ENCODE measurements at regions not wholly inside any gene's neighbourhood (a gene's known extent, or its start where the extent isn't known, plus 50 kb on each side); places are given as distances from the start of the nearest gene placed in this dataset.

DNA sequence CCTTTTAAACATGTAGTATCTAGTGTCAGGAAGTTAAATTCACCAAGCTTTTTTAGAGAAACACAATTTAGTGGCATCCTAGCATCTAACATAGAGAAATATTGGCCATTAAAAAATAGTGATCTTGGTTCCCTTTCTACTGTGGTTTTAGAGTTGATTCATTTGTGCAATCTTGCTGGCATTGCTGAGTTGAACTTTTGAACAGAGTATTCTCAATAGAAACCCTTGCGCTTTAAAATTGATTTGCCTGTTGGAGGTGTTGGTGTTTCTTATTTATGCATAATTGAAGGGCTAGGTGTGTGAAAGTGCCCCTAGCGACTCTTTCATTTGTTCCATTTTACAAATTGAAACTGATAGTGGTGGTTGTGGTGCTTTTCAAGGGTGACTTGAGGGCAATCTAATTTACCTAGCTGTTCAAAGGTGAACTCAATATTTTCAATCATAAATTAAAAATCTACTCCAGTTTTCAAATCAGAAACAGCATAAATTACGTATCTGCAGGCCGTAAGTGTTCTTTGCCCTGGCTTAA, 73.0 kb upstream of the MPDZ start:
- ChIA-PET CTCF (interaction anchor here (0.5 to 2.0 kb wide), 31 partner anchors 8 to 1579 kb away, joined by 3 to 11 read pairs (median 4); partner anchors contain the start of gene MPDZ), POLR2A (no interaction called here)
- H3K9me3 ChIP-seq (ENCODE audit: control insufficient read depth, insufficient read depth, low read depth, low read length): no peaks in the 10 kb centered on the region
- no peaks in the 10 kb centered on the region for H3K36me3 ChIP-seq (ENCODE audit: control insufficient read depth in 2 of 2, insufficient read depth in 1 of 2, low read length in 2 of 2)
- no peak for TF ChIP-seq ZNF654 (tag by site-specific recombination; IDR thresholded peaks at IDR 0.05; ENCODE audit: low read depth)
- TF ChIP-seq, protein P1, sequence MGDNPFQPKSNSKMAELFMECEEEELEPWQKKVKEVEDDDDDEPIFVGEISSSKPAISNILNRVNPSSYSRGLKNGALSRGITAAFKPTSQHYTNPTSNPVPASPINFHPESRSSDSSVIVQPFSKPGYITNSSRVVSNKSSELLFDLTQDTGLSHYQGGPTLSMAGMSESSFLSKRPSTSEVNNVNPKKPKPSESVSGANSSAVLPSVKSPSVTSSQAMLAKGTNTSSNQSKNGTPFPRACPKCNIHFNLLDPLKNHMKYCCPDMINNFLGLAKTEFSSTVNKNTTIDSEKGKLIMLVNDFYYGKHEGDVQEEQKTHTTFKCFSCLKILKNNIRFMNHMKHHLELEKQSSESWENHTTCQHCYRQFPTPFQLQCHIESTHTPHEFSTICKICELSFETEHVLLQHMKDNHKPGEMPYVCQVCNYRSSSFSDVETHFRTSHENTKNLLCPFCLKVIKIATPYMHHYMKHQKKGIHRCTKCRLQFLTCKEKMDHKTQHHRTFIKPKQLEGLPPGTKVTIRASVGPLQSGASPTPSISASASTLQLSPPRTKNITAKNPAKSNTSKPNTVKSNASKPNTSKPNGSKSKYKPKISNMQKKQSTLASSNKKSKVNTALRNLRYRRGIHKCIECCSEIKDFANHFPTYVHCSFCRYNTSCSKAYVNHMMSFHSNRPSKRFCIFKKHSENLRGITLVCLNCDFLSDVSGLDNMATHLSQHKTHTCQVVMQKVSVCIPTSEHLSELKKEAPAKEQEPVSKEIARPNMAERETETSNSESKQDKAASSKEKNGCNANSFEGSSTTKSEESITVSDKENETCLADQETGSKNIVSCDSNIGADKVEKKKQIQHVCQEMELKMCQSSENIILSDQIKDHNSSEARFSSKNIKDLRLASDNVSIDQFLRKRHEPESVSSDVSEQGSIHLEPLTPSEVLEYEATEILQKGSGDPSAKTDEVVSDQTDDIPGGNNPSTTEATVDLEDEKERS (tag by site-specific recombination; IDR thresholded peaks at IDR 0.05): no peak
- TF ChIP-seq ZBTB7A (tag by site-specific recombination; IDR thresholded peaks at IDR 0.05; ENCODE audit: low read depth): no peak
- TF ChIP-seq, protein P2, sequence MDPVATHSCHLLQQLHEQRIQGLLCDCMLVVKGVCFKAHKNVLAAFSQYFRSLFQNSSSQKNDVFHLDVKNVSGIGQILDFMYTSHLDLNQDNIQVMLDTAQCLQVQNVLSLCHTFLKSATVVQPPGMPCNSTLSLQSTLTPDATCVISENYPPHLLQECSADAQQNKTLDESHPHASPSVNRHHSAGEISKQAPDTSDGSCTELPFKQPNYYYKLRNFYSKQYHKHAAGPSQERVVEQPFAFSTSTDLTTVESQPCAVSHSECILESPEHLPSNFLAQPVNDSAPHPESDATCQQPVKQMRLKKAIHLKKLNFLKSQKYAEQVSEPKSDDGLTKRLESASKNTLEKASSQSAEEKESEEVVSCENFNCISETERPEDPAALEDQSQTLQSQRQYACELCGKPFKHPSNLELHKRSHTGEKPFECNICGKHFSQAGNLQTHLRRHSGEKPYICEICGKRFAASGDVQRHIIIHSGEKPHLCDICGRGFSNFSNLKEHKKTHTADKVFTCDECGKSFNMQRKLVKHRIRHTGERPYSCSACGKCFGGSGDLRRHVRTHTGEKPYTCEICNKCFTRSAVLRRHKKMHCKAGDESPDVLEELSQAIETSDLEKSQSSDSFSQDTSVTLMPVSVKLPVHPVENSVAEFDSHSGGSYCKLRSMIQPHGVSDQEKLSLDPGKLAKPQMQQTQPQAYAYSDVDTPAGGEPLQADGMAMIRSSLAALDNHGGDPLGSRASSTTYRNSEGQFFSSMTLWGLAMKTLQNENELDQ (tag by site-specific recombination; IDR thresholded peaks at IDR 0.05; ENCODE audit: low read depth): no peak
- TF ChIP-seq, protein P3, sequence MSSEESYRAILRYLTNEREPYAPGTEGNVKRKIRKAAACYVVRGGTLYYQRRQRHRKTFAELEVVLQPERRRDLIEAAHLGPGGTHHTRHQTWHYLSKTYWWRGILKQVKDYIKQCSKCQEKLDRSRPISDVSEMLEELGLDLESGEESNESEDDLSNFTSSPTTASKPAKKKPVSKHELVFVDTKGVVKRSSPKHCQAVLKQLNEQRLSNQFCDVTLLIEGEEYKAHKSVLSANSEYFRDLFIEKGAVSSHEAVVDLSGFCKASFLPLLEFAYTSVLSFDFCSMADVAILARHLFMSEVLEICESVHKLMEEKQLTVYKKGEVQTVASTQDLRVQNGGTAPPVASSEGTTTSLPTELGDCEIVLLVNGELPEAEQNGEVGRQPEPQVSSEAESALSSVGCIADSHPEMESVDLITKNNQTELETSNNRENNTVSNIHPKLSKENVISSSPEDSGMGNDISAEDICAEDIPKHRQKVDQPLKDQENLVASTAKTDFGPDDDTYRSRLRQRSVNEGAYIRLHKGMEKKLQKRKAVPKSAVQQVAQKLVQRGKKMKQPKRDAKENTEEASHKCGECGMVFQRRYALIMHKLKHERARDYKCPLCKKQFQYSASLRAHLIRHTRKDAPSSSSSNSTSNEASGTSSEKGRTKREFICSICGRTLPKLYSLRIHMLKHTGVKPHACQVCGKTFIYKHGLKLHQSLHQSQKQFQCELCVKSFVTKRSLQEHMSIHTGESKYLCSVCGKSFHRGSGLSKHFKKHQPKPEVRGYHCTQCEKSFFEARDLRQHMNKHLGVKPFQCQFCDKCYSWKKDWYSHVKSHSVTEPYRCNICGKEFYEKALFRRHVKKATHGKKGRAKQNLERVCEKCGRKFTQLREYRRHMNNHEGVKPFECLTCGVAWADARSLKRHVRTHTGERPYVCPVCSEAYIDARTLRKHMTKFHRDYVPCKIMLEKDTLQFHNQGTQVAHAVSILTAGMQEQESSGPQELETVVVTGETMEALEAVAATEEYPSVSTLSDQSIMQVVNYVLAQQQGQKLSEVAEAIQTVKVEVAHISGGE (tag by site-specific recombination; conservative IDR thresholded peaks at IDR 0.05; ENCODE audit: low read depth): no peak
- no peak for TF ChIP-seq OVOL3 (tag by site-specific recombination; IDR thresholded peaks at IDR 0.05)
- no peak for TF ChIP-seq ZBTB20 (tag by site-specific recombination; IDR thresholded peaks at IDR 0.05)
- no peak for TF ChIP-seq ZNF302 (tag by site-specific recombination; IDR thresholded peaks at IDR 0.05; ENCODE audit: low read depth)
- no peak for TF ChIP-seq ZBTB8A (tag by site-specific recombination; IDR thresholded peaks at IDR 0.05)
- TF ChIP-seq TCF7L2 (IDR thresholded peaks at IDR 0.05; ENCODE audit: borderline replicate concordance, low read depth, low read length): no peak
- no peak for TF ChIP-seq ZNF473 (tag by site-specific recombination; IDR thresholded peaks at IDR 0.05)
- no peak for TF ChIP-seq MZF1 (tag by site-specific recombination; IDR thresholded peaks at IDR 0.05; ENCODE audit: borderline replicate concordance)
- TF ChIP-seq ZNF423 (tag by site-specific recombination; IDR thresholded peaks at IDR 0.05): no peak
- TF ChIP-seq ZNF561 (tag by site-specific recombination; IDR thresholded peaks at IDR 0.05; ENCODE audit: borderline replicate concordance): no peak
- TF ChIP-seq ZNF660 (tag by site-specific recombination; IDR thresholded peaks at IDR 0.05): no peak
- no peak for TF ChIP-seq ZNF776 (tag by site-specific recombination; IDR thresholded peaks at IDR 0.05; ENCODE audit: borderline replicate concordance)
- TF ChIP-seq, protein P4, sequence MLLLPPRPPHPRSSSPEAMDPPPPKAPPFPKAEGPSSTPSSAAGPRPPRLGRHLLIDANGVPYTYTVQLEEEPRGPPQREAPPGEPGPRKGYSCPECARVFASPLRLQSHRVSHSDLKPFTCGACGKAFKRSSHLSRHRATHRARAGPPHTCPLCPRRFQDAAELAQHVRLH (tag by site-specific recombination; IDR thresholded peaks at IDR 0.05): no peak
- TF ChIP-seq, protein P5, sequence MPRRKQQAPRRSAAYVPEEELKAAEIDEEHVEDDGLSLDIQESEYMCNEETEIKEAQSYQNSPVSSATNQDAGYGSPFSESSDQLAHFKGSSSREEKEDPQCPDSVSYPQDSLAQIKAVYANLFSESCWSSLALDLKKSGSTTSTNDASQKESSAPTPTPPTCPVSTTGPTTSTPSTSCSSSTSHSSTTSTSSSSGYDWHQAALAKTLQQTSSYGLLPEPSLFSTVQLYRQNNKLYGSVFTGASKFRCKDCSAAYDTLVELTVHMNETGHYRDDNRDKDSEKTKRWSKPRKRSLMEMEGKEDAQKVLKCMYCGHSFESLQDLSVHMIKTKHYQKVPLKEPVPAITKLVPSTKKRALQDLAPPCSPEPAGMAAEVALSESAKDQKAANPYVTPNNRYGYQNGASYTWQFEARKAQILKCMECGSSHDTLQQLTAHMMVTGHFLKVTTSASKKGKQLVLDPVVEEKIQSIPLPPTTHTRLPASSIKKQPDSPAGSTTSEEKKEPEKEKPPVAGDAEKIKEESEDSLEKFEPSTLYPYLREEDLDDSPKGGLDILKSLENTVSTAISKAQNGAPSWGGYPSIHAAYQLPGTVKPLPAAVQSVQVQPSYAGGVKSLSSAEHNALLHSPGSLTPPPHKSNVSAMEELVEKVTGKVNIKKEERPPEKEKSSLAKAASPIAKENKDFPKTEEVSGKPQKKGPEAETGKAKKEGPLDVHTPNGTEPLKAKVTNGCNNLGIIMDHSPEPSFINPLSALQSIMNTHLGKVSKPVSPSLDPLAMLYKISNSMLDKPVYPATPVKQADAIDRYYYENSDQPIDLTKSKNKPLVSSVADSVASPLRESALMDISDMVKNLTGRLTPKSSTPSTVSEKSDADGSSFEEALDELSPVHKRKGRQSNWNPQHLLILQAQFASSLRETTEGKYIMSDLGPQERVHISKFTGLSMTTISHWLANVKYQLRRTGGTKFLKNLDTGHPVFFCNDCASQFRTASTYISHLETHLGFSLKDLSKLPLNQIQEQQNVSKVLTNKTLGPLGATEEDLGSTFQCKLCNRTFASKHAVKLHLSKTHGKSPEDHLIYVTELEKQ (tag by site-specific recombination; IDR thresholded peaks at IDR 0.05; ENCODE audit: borderline replicate concordance): no peak
- no peak for TF ChIP-seq ZNF114 (tag by site-specific recombination; IDR thresholded peaks at IDR 0.05)
- no peak for TF ChIP-seq ZNF621 (tag by site-specific recombination; IDR thresholded peaks at IDR 0.05)
- H3K27ac ChIP-seq (ENCODE audit: extremely low read depth, low read depth, low read length): no peak overlapping the region
- no peaks in the 10 kb centered on the region for H3K4me1 ChIP-seq (ENCODE audit: control insufficient read depth, insufficient read depth, low read length)
- no peak overlapping the region for H3K4me3 ChIP-seq (ENCODE audit: low read depth, low read length)

Measured in HEK293 (cell line).